Spinal cord (tissue), 9 donors: ENCODE measurements at regions not wholly inside any gene's neighbourhood (a gene's known extent, or its start where the extent isn't known, plus 50 kb on each side); places are given as distances from the start of the nearest gene placed in this dataset.

Source experiments
- DNase-seq, 6 donors: peaks; one replicate each; pipeline versions ENCODE4 v3.0.0 to v3.0.0-alpha.2; 2013 to 2015; ENCODE audit warnings: low spot score in 6 of 6, low read depth in 4 of 6
- H3K27ac ChIP-seq: one replicate; pipeline ENCODE4 v1.5.1; 2013; ENCODE audit warnings: low read depth, low read length, control low read depth
- H3K27me3 ChIP-seq: one replicate; pipeline ENCODE4 v1.6.1; 2013; ENCODE audit warnings: low read length; ENCODE audit not compliant: control insufficient read depth, insufficient read depth
- H3K36me3 ChIP-seq: one replicate; pipeline ENCODE4 v1.6.1; 2013; ENCODE audit warnings: low read length; ENCODE audit not compliant: control insufficient read depth, insufficient read depth
- H3K4me1 ChIP-seq: one replicate; pipeline ENCODE4 v1.6.1; 2013; ENCODE audit warnings: low read length; ENCODE audit not compliant: control insufficient read depth, insufficient read depth
- H3K4me3 ChIP-seq: one replicate; pipeline ENCODE4 v1.5.1; 2013; ENCODE audit warnings: low read depth, low read length, control low read depth
- H3K9me3 ChIP-seq: one replicate; pipeline ENCODE4 v1.6.1; 2013; ENCODE audit warnings: low read length; ENCODE audit not compliant: control insufficient read depth, insufficient read depth
- WGBS: methylation state at CpG from one replicate; pipeline ENCODE4 v1.1.5; 2013; ENCODE audit warnings: missing lambda C conversion rate; ENCODE audit not compliant: insufficient coverage; 5-methylcytosine and 5-hydroxymethylcytosine counted together
- donor health status: healthy.

GRCh38 chr1:195594773-195595172 is 1013.5 kb downstream of the KCNT2 start:
- no CpG with 5 or more reads among the region's 3 CpGs for WGBS
- no peaks in the 10 kb centered on the region for H3K36me3 ChIP-seq
- H3K27ac ChIP-seq = no peak overlapping the region
- DNase-seq = no peak
- H3K4me3 ChIP-seq = no peak overlapping the region
- no peaks in the 10 kb centered on the region for H3K4me1 ChIP-seq
- H3K27me3 ChIP-seq = no peaks in the 10 kb centered on the region
- H3K9me3 ChIP-seq = no peaks in the 10 kb centered on the region

GRCh38 chr1:195594322-195594721 is 1013.9 kb downstream of the KCNT2 start:
- H3K27me3 ChIP-seq = no peaks in the 10 kb centered on the region
- WGBS = 100% methylated on average over 1 of the region's 2 CpGs
- no peaks in the 10 kb centered on the region for H3K4me1 ChIP-seq
- H3K36me3 ChIP-seq = no peaks in the 10 kb centered on the region
- H3K4me3 ChIP-seq = no peak overlapping the region
- H3K27ac ChIP-seq = no peak overlapping the region
- H3K9me3 ChIP-seq = no peaks in the 10 kb centered on the region
- DNase-seq = no peak

- no peaks in the 10 kb centered on the region for H3K9me3 ChIP-seq
- H3K27ac ChIP-seq = no peak overlapping the region
- WGBS = no CpG with 5 or more reads among the region's 3 CpGs
- no peak overlapping the region for H3K4me3 ChIP-seq
- H3K27me3 ChIP-seq = no peaks in the 10 kb centered on the region
- peak in 1 of 6 donors; percentile 79 for DNase-seq
- no peaks in the 10 kb centered on the region for H3K36me3 ChIP-seq
- H3K4me1 ChIP-seq = no peaks in the 10 kb centered on the region
These were observed 1016.1 kb downstream of the KCNT2 start for GRCh38 chr1:195591917-195592672.

- H3K9me3 ChIP-seq = no peaks in the 10 kb centered on the region
- no CpG with 5 or more reads among the region's 3 CpGs for WGBS
- no peak for DNase-seq
- H3K4me3 ChIP-seq = no peak overlapping the region
- no peaks in the 10 kb centered on the region for H3K36me3 ChIP-seq
- H3K4me1 ChIP-seq = no peaks in the 10 kb centered on the region
- H3K27me3 ChIP-seq = no peaks in the 10 kb centered on the region
- no peak overlapping the region for H3K27ac ChIP-seq
These were observed 1017.6 kb downstream of the KCNT2 start for GRCh38 chr1:195590649-195591048.

- H3K27ac ChIP-seq = no peak overlapping the region
- H3K36me3 ChIP-seq = no peaks in the 10 kb centered on the region
- H3K4me3 ChIP-seq = no peak overlapping the region
- WGBS = 75% methylated on average over 1 of the region's 2 CpGs
- no peak for DNase-seq
- H3K27me3 ChIP-seq = no peaks in the 10 kb centered on the region
- H3K4me1 ChIP-seq = no peaks in the 10 kb centered on the region
- H3K9me3 ChIP-seq = no peaks in the 10 kb centered on the region
These were observed 1023.2 kb downstream of the KCNT2 start for GRCh38 chr1:195584870-195585624.

GRCh38 chr1:195580988-195581387 is 1027.3 kb downstream of the KCNT2 start:
- Histone ChIP-seq H3K9me3 (no peaks in the 10 kb centered on the region), H3K4me1 (no peaks in the 10 kb centered on the region), H3K27me3 (no peaks in the 10 kb centered on the region), H3K27ac (no peak overlapping the region), H3K4me3 (no peak overlapping the region), H3K36me3 (no peaks in the 10 kb centered on the region)
- no peak for DNase-seq
- WGBS = no CpG with 5 or more reads among the region's 2 CpGs

GRCh38 chr1:195577748-195578147 is 1030.5 kb downstream of the KCNT2 start:
- no peaks in the 10 kb centered on the region for H3K9me3 ChIP-seq
- H3K4me1 ChIP-seq = no peaks in the 10 kb centered on the region
- no peak overlapping the region for H3K4me3 ChIP-seq
- no peak overlapping the region for H3K27ac ChIP-seq
- WGBS = no CpG with 5 or more reads among the region's 2 CpGs
- no peak for DNase-seq
- no peaks in the 10 kb centered on the region for H3K27me3 ChIP-seq
- no peaks in the 10 kb centered on the region for H3K36me3 ChIP-seq

- Histone ChIP-seq H3K27me3 (no peaks in the 10 kb centered on the region), H3K4me1 (no peaks in the 10 kb centered on the region), H3K27ac (no peak overlapping the region), H3K4me3 (no peak overlapping the region), H3K9me3 (no peaks in the 10 kb centered on the region), H3K36me3 (no peaks in the 10 kb centered on the region)
- DNase-seq = peak in 2 of 6 donors; percentile 9 to 43
These were observed 1031.6 kb downstream of the KCNT2 start for GRCh38 chr1:195576641-195577040.

- H3K4me3 ChIP-seq = no peak overlapping the region
These were observed 1033.7 kb downstream of the KCNT2 start for GRCh38 chr1:195574511-195574910.

GRCh38 chr1:195569934-195570333 is 1038.3 kb downstream of the KCNT2 start:
- Histone ChIP-seq H3K4me3 (no peak overlapping the region), H3K9me3 (no peaks in the 10 kb centered on the region), H3K4me1 (no peaks in the 10 kb centered on the region), H3K36me3 (no peaks in the 10 kb centered on the region), H3K27me3 (no peaks in the 10 kb centered on the region), H3K27ac (no peak overlapping the region)
- WGBS = no CpG with 5 or more reads among the region's 3 CpGs
- DNase-seq = no peak

More at GRCh38 chr1:195574511-195574910, 1033.7 kb downstream of the KCNT2 start:
- Histone ChIP-seq H3K9me3 (no peaks in the 10 kb centered on the region), H3K36me3 (no peaks in the 10 kb centered on the region), H3K27me3 (no peaks in the 10 kb centered on the region), H3K4me1 (no peaks in the 10 kb centered on the region), H3K27ac (no peak overlapping the region)
- no peak for DNase-seq
